Left colon (tissue), 2 donors: ENCODE measurements at regions not wholly inside any gene's neighbourhood (a gene's known extent, or its start where the extent isn't known, plus 50 kb on each side); places are given as distances from the start of the nearest gene placed in this dataset.
"Not testable (repeated sequence)": the region's sequence is repeated elsewhere in the genome, so short reads cannot be mapped to it uniquely, and the experiment has no call there.

Source experiments
- ATAC-seq: fragments of 200-7000 bp; cut with Tn5 transposase; one replicate; pipeline ENCODE4 v1.9.1; 2020; ENCODE audit warnings: mild to moderate bottlenecking, moderate library complexity
- DNase-seq, 2 donors: peaks; one replicate each; pipeline ENCODE4 v3.0.0-alpha.2; 2020
- intact Hi-C, 2 donors: fragments of 100-400 bp; cut with DNase I in 1 of 2; cut with micrococcal nuclease in 1 of 2; formaldehyde crosslinking; loops; one replicate each; pipeline versions ENCODE4 v1.11.2 to v1.14.0; 2022; cut with DNase I, micrococcal nuclease
- donor health status: DM: no; HTN: no; CAD: no.
- donor health status: DM: yes; HTN: yes; CAD: no.

GRCh38 chr6:168863467-168863866 lies 390.2 kb downstream of the THBS2 start:
- ATAC-seq (no peak), DNase-seq (no peak)
- intact Hi-C loops: no loop called here

DNA sequence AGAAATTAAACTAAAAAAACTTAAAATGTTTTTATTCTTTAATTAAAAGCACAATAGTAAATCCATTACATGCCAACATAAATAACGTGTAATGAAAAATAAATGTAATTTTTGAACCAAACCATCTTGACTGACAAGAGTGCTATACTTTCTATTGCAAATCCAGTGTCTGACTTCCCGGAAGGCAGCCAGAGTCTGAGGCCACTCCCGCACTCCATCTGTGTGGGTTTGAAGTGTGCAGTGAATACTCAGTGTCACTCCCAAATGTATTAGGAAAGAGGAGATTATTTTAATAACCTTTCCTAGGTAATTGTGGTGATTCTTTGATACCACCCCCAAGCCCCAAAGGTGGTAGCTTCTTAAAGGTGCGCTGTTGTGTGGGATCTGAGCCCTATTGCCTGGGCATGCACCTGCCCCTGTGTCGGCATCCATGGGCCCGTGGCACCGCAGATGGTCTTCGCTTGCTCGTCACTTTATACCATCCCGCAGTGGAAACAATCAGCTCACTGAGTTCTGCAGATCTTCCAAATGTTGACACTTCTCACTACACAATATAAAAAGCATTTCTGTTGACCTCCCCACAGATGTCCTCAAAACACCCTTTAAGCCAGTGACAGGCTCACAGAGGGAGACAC lies 391.2 kb downstream of the THBS2 start:
- no peak for DNase-seq
- ATAC-seq: no peak

GRCh38 chr6:168860987-168861386 lies 392.7 kb downstream of the THBS2 start:
- ATAC-seq: no peak
- intact Hi-C loops: no loop called here

More for the DNA sequence above, 391.2 kb downstream of the THBS2 start:
- intact Hi-C loops: no loop called here

GRCh38 chr6:168860341-168860740 lies 393.3 kb downstream of the THBS2 start:
- intact Hi-C loops: no loop called here
- DNase-seq: no peak
- no peak for ATAC-seq

More at GRCh38 chr6:168860987-168861386, 392.7 kb downstream of the THBS2 start:
- no peak for DNase-seq

DNA sequence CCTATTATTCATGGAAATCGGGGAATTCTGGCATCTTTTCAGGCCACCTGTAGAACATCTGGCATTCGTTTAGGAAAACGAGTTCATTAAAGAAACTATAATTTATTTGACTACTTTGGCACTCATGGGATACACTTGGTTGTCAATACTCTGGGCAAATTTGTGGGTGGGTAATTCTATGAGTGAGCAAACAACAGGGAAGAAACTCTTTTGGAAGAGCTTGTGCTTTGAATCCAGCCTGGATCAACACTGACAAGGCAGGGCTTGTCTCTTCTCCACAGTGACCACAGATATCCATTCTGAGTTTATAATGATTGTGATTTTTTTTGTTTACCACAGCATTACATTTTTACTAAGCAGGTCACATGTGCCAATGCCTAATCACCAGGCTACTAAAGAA lies 394.7 kb downstream of the THBS2 start:
- DNase-seq: no peak
- no peak for ATAC-seq
- intact Hi-C loops: no loop called here

- intact Hi-C loops: no loop called here
- ATAC-seq: no peak
- DNase-seq: no peak
Measured at GRCh38 chr6:168856914-168857313, 396.7 kb downstream of the THBS2 start.

GRCh38 chr6:168852376-168852884 lies 401.2 kb downstream of the THBS2 start:
- ATAC-seq: no peak
- intact Hi-C loops: no loop called here
- no peak for DNase-seq

DNA sequence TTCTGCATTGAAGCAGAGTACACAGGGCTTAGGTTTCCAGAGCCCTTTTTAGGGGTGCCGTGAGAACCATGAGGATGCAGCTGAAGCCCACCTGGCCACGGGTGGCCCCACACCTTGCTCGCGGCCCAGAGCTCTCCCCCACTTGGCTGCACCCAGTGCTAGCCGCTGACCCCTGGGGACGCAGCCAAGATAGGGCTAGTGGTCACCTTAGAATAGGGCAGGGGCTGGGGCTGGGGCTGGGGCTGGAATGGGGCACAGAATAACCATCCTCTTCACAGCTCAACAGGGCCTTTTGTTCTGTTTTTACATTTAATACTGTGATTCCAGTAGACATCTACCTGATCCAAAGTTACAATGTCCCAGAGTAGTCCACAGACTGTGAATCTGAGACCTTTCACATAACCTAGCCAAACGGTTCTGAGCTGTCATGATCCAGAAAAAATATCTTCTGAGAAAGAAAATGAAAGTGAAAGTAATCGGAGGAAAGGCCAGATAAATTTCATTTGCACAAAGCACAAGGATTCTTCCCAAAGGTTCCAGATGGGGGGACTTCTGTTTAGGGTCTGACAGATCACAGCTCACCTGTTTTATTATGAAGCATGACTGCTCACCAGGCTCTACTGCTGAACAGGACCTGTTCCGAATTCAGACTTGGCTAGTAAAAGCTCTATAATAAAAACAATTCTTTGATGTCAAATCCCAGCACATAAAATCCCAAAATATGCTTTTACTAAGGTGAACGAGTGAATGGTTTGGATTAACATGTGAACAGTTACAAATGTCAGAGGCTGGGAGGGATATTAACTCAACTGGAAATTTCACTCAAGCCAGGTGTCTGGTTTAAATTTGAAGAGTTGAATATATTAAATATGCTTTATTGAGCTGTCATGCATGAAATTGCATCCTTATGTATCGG lies 401.9 kb downstream of the THBS2 start:
- no peak for ATAC-seq
- DNase-seq: no peak
- intact Hi-C loops: no loop called here

DNA sequence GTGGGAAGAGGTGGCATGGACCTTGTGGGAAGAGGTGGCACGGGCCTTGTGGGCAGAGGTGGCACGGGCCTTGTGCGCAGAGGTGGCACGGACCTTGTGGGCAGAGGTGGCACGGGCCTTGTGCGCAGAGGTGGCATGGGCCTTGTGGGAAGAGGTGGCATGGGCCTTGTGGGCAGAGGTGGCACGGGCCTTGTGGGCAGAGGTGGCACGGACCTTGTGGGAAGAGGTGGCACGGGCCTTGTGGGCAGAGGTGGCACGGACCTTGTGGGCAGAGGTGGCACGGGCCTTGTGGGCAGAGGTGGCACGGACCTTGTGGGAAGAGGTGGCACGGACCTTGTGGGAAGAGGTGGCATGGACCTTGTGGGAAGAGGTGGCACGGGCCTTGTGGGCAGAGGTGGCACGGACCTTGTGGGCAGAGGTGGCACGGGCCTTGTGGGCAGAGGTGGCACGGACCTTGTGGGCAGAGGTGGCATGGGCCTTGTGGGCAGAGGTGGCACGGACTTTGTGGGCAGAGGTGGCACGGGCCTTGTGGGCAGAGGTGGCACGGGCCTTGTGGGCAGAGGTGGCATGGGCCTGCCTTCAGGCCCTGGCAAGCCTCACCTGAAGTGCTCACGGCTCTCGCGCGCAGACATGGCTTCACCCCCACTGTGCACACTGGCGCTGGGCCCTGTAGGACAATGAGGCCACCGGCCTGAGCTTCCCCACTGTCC lies 403.5 kb downstream of the THBS2 start:
- DNase-seq, ATAC-seq, intact Hi-C loops: not testable (repeated sequence)

DNA sequence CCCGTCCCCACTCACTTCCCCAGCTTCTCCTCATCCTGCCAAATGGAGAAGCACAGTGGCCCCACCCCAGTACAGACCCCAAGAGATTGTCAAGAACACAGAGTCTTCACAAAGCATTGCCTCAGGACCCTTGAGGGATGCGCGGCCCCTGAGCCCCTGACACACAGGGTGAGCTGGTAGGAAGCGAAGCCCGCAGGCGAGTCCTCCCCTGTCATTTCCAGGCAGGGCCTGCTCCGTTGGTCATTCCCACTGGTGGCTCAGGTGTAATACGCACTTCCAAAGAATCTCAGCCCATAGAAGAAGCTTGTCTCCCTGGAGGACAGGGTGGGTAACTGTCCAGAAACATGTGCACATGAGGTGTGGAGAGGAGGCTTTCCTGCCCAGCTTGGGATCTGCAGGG lies 404.2 kb downstream of the THBS2 start:
- no peak for DNase-seq
- ATAC-seq: no peak
- intact Hi-C loops: no loop called here

DNA sequence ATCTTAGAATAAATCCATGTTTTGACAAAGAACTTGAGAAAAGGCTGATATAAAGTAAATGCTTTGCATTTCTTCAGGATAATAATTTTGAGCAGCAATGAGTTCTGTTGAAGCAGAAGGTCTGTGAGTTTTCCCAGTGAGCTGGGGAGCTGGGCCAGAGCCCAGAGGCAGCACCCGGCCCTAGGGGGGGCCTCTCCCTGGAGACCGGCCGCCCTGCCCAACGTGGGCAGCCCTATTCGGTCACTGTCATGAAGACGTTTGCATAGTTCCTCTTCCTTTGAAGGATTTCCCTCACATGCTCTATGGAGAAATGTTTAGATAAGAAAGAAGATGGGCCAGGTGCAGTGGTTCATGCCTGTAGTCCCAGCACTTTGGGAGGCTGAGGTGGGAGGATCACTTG lies 404.8 kb downstream of the THBS2 start:
- ATAC-seq: no peak
- intact Hi-C loops: no loop called here
- DNase-seq: no peak

DNA sequence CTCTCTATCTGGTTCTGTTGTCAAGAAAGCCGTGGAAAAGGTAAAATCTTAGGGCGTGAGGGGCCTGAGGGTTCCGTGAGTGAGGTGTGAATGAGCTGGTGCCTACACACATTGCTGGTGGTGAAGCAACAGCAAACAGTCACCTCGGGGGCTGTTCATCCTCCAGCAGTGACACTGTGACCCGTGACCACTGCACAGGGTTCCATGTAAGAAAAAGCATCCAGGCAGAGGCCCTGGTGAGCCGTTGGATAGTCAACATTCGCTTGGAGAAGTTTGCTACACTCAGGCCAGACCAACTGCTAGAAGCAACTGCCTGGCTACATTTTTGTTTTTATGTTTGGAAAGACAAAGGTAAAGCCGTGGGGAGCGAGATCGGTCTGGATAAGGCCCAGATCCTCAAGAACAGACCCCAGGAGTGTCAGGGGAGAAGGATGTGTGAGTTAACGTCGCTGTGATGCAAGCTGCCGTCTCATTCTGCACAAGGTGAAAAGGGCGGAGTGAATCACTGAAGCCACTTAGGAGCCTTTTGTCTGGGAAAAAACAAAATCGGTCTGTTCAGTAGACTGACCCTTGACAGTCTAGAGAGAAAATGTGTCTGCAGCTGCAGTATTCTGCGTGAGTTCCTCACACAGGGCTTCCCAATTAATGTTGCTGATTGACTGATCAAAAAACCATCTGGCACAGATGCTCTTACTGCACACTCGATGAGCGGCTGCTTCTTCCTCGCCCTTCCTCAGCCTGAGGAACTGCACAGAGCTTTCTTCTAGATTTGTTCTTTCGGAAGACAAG lies 404.0 kb downstream of the SMOC2 start:
- no peak for ATAC-seq
- intact Hi-C loops: no loop called here
- DNase-seq: no peak

GRCh38 chr6:168842632-168843212 lies 401.7 kb downstream of the SMOC2 start:
- DNase-seq, intact Hi-C loops, ATAC-seq: not testable (repeated sequence)

DNA sequence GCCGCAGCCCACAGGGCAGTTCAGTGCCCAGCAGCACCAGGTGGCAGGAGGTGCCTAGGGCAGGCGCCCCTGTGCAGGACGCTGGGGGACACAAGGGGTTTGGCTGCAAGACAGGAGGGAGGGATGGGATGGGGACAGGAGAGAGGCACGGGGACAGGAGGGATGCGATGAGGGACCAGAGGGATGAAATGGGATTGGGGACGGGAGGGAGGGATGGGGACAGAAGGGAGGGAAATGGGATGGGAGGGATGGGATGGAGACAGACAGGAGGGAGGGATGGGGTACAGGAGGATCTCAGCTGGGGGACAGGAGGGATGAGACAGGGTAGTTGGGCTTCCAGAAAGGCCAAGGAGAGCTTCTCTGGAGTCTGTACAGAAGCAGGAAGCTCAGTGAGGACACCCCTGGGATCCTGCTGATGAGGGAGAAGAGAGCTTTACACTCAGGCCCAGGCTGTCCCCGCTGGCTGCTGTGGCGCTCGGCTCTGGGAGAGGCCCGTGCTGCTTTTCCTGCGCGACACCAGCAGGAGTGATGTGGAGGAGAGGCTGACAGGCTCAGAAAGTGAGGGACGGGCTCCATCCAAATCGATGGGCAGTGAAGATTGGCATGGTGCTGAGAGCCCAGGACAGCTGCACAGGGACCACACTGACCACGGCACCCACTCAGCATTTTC lies 400.8 kb downstream of the SMOC2 start:
- DNase-seq (no peak), ATAC-seq (no peak)
- intact Hi-C loops: no loop called here

GRCh38 chr6:168840932-168841331 lies 399.9 kb downstream of the SMOC2 start:
- peak in 1 of 2 donors; percentile 66 for DNase-seq
- intact Hi-C loops, ATAC-seq: not testable (repeated sequence)

- DNase-seq, intact Hi-C loops, ATAC-seq: not testable (repeated sequence)
Measured at GRCh38 chr6:168840299-168840698, 399.3 kb downstream of the SMOC2 start.

GRCh38 chr6:168838037-168838399 lies 397.0 kb downstream of the SMOC2 start:
- no peak for DNase-seq
- intact Hi-C loops: no loop called here
- peak; percentile 29 for ATAC-seq
